ENCODE measurements at regions not wholly inside any gene's neighbourhood (a gene's known extent, or its start where the extent isn't known, plus 50 kb on each side); places are given as distances from the start of the nearest gene placed in this dataset.

GRCh38 chr18:11553098-11553940 is 56.1 kb upstream of the SLC35G4 start:
- peak; percentile 65 to 72 for DNase-seq

GRCh38 chr18:11548916-11549551 is 60.4 kb upstream of the SLC35G4 start:
- DNase-seq, result no peak

GRCh38 chr18:11548396-11548795 is 61.0 kb upstream of the SLC35G4 start:
- DNase-seq, result no peak

DNA sequence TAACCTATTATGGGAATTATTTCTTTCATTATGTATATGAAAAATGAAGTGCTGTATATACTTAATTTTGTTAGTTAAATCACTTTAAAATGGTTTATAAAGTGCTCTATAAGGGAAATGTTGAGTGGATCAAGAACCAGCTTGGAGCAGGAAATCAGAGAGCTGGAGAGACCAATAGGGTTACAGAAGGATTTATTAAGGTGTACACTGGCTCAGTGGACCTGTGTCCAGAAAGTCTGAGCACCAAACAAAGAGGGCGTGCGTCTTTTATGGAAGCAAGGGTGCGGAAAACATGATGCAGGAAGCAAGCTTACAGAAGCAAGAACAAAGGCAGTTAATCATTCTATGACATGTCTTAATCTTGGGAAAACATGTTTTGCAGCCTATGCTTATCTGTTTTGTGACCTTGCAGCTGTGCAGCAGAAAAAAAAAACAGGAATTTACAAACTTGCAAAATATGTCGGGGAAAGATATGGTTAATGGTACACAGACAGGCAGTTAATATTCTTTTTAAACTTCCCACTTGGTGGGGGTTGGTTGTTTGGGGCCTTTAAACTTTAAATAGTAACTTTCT is 65.2 kb upstream of the SLC35G4 start:
- DNase-seq, result no peak

DNA sequence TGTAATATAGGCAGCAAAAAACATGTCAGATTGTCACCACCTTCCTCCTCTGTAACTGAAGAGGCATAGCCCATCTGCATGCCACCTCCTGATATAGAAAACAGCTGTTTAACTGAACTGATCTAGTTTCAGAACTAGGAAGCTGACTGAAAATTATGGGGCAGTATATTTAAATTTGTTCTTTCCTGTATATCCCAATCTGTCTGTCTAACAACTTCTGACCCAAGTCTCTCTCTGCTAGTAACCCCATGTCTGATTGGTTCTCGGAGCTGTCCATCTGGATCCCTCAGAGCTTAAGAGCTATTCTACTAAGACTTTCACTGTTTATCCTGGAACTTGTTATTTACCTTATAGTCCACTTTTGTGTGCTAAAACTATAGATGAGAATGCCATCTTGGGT is 68.2 kb upstream of the SLC35G4 start:
- peak in 1 of 2 experiments; percentile 57 for DNase-seq

- no peak for DNase-seq
Observed at GRCh38 chr18:11533942-11534496, 75.4 kb upstream of the SLC35G4 start.

DNA sequence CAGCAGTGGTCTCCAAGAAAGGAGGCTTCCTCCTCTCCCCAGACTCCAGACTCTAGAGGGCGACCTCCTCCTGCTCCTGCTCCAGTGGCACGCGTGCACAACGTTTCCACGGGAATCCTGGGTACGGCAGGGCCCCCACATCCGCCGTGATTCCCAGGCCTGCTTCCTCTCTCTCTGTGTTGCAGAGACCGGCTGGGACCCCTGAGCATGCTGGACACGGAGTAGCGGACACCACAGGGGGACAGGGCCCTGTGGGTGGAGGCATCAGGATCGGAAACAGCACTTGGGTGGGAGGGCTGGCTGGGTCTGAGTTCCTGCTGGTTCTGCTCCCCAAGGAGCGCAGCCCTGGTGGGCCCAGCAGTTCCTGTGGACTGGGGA is 75.9 kb upstream of the SLC35G4 start:
- no peak for DNase-seq

GRCh38 chr18:11532758-11533512 is 76.5 kb upstream of the SLC35G4 start:
- DNase-seq, result no peak

GRCh38 chr18:11529081-11529480 is 80.3 kb upstream of the SLC35G4 start:
- DNase-seq, result no peak

- no peak for DNase-seq
Observed at GRCh38 chr18:11526675-11527074, 82.7 kb upstream of the SLC35G4 start.

- DNase-seq, result no peak
Observed at GRCh38 chr18:11523804-11524203, 85.6 kb upstream of the SLC35G4 start.

DNA sequence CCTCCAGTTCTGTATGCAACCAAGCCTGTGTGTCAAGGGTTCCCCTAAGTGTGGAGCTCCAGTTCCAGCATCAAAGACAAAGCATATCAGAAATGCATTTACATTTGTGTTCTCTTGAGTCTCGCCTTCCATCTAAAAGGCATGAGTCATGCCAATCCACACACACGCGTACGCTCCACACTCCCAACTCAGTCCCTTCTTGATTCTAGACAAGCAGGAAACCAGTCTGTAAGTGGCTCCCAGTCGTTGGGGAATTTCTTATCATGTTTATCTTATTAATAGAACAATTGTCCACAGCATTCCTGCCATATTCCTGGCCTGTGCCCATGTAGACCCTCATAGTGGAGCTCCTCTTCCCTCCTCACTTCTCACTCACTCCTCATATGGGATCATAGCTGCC is 86.4 kb upstream of the SLC35G4 start:
- no peak for DNase-seq

DNA sequence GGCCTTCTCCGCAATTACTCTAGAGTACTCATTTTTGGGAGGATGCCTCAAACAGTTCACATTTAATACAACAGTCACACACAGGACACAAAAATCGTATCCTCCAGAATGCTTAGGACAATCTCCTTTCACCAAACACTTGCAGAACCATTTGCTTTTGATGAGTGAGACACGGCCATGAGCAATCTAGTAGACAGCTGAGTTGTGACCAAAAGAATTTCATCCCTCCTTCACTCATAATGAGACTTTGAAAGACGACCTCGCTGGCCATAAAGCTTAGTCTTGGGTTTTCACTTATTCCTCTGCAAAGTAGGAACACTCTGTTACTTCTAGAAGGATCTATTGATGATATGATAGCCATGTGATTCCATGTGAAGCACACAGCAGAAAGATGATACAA is 87.5 kb upstream of the SLC35G4 start:
- DNase-seq, result no peak

GRCh38 chr18:11520536-11520935 is 88.9 kb upstream of the SLC35G4 start:
- no peak for DNase-seq

- peak; percentile 70 to 93 for DNase-seq
Observed at GRCh38 chr18:11518788-11519685, 90.4 kb upstream of the SLC35G4 start.

DNA sequence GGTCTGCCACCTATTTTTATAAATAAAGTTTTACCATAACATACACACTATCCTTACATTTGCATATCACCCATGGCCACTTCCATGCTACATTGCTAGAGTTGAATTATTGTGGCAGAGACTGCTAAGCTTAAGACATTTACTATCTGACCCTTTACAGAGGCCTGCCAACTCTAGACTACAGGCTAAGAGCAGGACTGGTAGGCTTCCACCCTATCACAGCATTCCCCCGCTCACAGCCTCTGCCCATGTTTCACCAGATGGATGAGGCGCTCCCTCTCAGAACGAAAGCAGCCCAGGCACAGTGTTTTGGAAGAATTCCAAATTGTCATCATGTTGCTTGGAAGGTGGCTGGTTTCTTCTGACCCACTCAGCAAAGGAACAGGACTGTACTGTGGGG is 91.7 kb upstream of the SLC35G4 start:
- peak; percentile 81 to 82 for DNase-seq

DNA sequence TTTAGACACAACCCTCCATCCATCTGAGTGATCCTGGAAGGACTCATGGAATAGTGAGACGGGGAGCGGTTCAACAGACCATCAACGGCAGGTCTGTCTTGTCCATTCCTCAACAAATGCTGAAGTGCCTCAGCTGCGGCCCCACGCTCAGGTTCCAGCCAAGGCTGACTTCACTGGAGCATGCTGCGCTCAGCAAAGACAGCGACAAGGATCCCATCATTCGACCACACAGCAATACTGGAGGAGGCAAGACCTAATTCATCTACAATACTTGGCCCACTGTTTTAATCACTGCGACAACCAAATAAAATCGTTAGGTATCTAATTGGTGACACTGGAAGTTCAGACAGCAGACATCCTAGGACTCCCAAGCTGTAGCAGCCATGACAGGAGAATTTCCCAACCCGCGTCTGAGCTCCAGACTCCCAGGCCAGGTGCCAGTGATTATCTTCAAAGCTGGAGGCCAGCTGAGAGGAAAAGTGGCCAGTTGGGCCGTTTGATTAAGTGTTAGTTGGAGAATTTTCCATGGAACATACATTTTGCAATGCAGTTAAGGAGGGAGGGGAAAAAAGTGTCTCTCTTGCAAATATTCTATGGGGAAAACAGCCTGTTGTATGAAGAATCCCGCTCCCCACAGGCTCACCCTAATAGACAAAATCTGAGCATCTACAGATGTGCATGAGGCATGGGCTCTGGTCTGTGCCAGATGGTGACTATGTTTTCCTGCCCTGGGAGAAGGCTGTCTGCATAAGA is 92.5 kb upstream of the SLC35G4 start:
- peak in 1 of 2 experiments; percentile 79 for DNase-seq

DNA sequence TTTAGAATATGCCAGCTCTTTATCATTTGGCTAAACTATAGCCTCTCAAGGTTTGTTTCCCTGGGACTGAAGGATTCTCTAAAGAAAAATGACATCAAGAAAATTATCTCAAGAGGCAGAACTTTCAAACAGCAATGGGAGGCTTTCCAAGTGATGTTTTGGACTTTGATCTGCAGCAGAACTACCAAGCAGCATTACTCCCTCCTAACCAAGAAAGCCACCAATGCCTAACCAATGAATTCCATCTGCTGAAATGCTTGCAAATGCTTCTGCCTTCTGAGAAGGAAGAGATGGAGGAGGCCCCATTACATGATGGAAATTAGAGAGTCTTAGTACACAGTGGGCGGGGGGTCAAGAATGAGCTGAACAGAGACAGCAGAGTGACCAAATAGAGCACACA is 95.1 kb upstream of the SLC35G4 start:
- no peak for DNase-seq

DNA sequence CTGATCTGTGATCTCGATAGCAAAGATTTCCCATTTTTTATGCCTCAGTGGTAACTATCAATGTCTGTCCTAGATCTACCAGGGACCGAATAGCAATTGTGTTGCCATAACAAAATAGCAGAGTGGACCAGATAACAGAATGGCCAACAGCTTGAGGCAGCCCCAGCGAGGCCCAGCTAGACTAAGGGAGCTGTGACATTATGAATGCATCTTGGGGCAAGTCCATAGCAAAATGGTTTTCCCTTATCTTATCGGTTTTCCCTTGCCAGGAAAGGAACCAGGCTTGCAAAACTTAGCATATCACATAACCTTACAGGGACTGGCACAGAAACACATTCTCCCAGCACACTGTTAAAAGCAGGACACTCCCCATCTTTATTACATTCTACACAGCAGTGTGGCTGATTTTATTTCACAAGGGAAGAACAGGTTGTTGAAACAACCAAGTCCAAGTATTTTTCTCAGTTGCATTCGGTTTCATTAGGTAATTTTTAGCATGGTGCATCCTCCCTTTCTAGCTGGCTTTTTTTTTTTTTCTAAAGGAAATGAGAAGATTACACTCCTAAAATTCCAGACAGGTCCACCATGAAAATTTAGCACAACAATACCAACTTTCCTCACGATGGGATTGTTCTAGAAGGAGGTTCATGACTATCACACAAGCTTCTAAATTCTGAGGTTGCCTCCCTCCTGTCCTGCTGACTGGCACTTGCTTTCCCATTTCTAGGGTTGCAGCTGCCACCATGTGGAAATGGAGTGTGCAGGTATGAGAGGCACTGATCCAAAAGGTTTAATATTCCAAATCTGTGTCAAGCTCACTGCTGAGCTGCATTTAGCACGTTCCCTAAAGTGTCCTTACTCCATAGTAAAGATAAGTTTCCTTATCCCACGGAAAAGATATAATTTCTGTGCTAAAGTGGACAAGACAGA is 97.0 kb upstream of the SLC35G4 start:
- peak; percentile 34 to 66 for DNase-seq

Data from NCI-H524 (cell line).